Nephron (organoid): ENCODE measurements at regions not wholly inside any gene's neighbourhood (a gene's known extent, or its start where the extent isn't known, plus 50 kb on each side); places are given as distances from the start of the nearest gene placed in this dataset.
"Not testable (repeated sequence)": the region's sequence is repeated elsewhere in the genome, so short reads cannot be mapped to it uniquely, and the experiment has no call there.

Experiments
- H3K27ac Mint-ChIP-seq, 3 experiments: 2 replicates each; pipeline ENCODE4 v1.8.0; 2020; ENCODE audit warnings: mixed read lengths in 3 of 3, mild to moderate bottlenecking in 2 of 3, moderate library complexity in 1 of 3
- H3K27me3 Mint-ChIP-seq: 2 replicates; pipeline ENCODE4 v1.8.0; 2021; ENCODE audit warnings: low read depth, mild to moderate bottlenecking, moderate library complexity, mixed read lengths
- H3K36me3 Mint-ChIP-seq: 2 replicates; pipeline ENCODE4 v1.8.0; 2020; ENCODE audit warnings: low read depth, mixed read lengths
- H3K4me1 Mint-ChIP-seq: 2 replicates; pipeline ENCODE4 v1.8.0; 2020; ENCODE audit warnings: mixed read lengths
- H3K4me3 Mint-ChIP-seq, 3 experiments: 2 replicates each; pipeline ENCODE4 v1.8.0; 2020; ENCODE audit warnings: mild to moderate bottlenecking in 3 of 3, mixed read lengths in 3 of 3, moderate library complexity in 2 of 3
- H3K9me3 Mint-ChIP-seq: 2 replicates; pipeline ENCODE4 v1.8.0; 2020; ENCODE audit warnings: mixed read lengths
- CTCF ChIP-seq, 3 experiments: fragments of 200-600 bp; sonication (generic); IDR thresholded peaks; one replicate each; pipeline ENCODE4 v1.5.0; 2021; ENCODE audit warnings: antibody characterized with exemption in 3 of 3; ENCODE audit not compliant: unreplicated experiment in 3 of 3

GRCh38 chr3:13234666-13235065, 161.4 kb upstream of the IQSEC1 start:
- H3K36me3 Mint-ChIP-seq: no peaks in the 10 kb centered on the region
- no peak overlapping the region for H3K27ac Mint-ChIP-seq
- H3K4me1 Mint-ChIP-seq: peaks cover 20% of the 10 kb centered on the region
- H3K9me3 Mint-ChIP-seq: peaks cover 2% of the 10 kb centered on the region
- H3K4me3 Mint-ChIP-seq: no peak overlapping the region
- TF ChIP-seq CTCF (IDR thresholded peaks at IDR 0.05; ENCODE audit: unreplicated experiment in 3 of 3): no peak
- peaks cover 60% of the 10 kb centered on the region for H3K27me3 Mint-ChIP-seq

DNA sequence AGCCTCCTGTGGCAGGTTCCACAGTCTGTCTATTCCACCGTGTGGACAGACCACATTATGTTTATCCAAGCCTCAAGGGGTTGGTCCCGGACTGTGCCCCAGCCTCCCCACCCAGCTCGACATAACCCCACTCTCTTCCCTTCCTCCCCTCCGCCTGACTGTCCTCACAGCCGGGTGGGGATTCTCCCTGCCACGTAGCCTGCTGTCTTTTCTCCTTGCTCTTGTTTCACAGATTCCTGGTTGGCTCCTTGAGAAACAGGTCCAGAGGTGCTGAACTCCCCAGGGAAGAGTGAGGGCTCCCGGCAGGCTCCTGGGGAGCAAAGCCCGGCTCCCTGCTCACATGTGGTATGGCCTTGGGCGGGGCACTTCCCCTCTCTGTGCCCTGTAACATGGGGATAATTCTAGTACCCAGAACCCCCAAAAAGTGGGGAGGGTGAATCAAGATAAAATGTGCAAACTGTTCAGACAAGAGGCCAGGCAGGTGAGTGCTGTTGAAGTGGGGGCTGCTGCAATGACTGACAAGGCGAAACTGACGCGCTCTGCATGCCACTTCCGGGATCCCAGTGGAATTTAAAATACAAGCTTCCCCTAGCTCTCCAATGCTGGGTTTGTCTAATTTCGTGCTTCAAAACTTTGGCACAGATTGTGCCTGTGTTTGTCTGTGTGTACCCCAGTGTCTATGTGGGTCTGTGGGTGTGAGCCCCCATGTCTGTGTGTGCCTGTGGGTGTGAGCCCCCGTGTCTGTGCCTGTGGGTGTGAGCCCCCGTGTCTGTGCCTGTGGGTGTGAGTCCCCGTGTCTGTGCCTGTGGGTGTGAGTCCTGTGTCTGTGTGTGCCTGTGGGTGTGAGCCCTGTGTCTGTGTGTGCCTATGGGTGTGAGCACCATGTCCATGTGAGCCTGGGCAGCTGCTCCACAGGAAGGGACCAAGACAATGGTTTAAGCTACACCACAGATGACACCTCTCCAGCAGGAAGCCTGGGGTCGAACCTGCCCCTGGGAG, 160.6 kb upstream of the IQSEC1 start:
- Mint-ChIP-seq H3K4me1 (peaks cover 20% of the 10 kb centered on the region), H3K27ac (no peak overlapping the region), H3K36me3 (no peaks in the 10 kb centered on the region), H3K4me3 (no peak overlapping the region), H3K9me3 (peaks cover 2% of the 10 kb centered on the region), H3K27me3 (peaks cover 60% of the 10 kb centered on the region)
- no peak for TF ChIP-seq CTCF (IDR thresholded peaks at IDR 0.05; ENCODE audit: unreplicated experiment in 3 of 3)

DNA sequence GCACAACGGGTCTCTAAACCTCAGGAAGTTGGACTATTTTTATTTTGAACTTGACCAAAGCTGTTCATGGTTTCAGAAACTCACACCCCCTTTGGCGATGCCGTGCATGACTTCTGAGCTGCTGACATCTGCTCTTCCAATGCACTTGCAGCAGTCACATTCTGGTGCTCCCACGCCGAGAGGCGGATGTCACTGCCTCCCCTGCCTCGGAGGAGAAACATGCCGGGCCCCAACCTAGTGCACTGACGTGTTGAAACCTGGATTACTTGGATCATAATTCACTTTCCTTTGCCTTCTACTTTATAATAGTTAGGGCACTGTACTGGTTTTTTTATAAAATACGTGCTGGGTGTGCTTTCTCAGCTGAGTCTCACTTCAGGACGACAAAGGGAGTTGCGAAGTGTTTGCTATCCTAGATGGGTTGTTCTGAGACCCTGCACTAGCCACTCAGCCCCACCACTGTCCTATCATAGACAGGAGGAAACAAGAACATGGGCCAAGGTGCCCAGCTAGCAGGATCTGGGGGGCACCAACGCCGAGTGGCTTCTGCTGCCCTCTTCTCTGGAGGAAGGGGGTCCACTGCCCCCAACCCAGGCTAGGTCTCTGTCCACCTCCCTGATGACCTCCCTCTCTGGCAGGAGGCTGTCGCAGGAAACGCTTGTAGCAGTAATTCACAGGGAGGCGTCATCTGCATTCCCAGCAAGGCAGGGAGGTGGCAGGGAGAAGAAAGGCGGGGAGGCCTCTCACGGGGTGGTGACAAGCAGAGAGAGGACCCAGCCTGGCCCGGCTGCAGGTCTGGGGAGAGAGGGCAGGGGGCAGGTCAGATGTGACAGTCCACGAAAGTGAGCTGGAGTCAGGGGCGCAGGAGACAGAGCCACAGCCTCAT, 158.8 kb upstream of the IQSEC1 start:
- no peak for TF ChIP-seq CTCF (IDR thresholded peaks at IDR 0.05; ENCODE audit: unreplicated experiment in 3 of 3)
- peak overlapping the region in 2 of 3 experiments; percentile 52 to 54 for H3K27ac Mint-ChIP-seq

GRCh38 chr3:13229273-13229949, 156.2 kb upstream of the IQSEC1 start:
- Mint-ChIP-seq H3K4me3 (no peak overlapping the region), H3K4me1 (peaks cover 14% of the 10 kb centered on the region), H3K36me3 (no peaks in the 10 kb centered on the region), H3K27ac (no peak overlapping the region), H3K9me3 (peaks cover 2% of the 10 kb centered on the region), H3K27me3 (peaks cover 55% of the 10 kb centered on the region)
- no peak for TF ChIP-seq CTCF (IDR thresholded peaks at IDR 0.05; ENCODE audit: unreplicated experiment in 3 of 3)

More for the DNA sequence above, 158.8 kb upstream of the IQSEC1 start:
- H3K4me1 Mint-ChIP-seq: peaks cover 20% of the 10 kb centered on the region
- H3K9me3 Mint-ChIP-seq: peaks cover 2% of the 10 kb centered on the region
- no peaks in the 10 kb centered on the region for H3K36me3 Mint-ChIP-seq
- H3K27me3 Mint-ChIP-seq: peaks cover 60% of the 10 kb centered on the region
- H3K4me3 Mint-ChIP-seq: no peak overlapping the region

- Mint-ChIP-seq H3K27me3 (peaks cover 47% of the 10 kb centered on the region), H3K4me1 (peaks cover 6% of the 10 kb centered on the region), H3K9me3 (peaks cover 2% of the 10 kb centered on the region), H3K36me3 (no peaks in the 10 kb centered on the region), H3K27ac (no peak overlapping the region), H3K4me3 (no peak overlapping the region)
- TF ChIP-seq CTCF (IDR thresholded peaks at IDR 0.05; ENCODE audit: unreplicated experiment in 3 of 3): no peak
Observed at GRCh38 chr3:13228584-13228983, 155.4 kb upstream of the IQSEC1 start.

- H3K27me3 Mint-ChIP-seq: peaks cover 43% of the 10 kb centered on the region
- H3K4me3 Mint-ChIP-seq, H3K4me1 Mint-ChIP-seq, H3K9me3 Mint-ChIP-seq, H3K36me3 Mint-ChIP-seq, H3K27ac Mint-ChIP-seq: not testable (repeated sequence)
Observed at GRCh38 chr3:13228169-13228568, 154.9 kb upstream of the IQSEC1 start.
